HEK293 (cell line): ENCODE measurements at regions not wholly inside any gene's neighbourhood (a gene's known extent, or its start where the extent isn't known, plus 50 kb on each side); places are given as distances from the start of the nearest gene placed in this dataset.

ENCODE experiments used
- CTCF ChIA-PET: fragments of 350-600 bp; formaldehyde crosslinking; extraction: SDS; loops from one replicate; lab custom pipeline; 2021; ENCODE audit warnings: antibody characterized with exemption; lab: Yijun Ruan, JAX
- POLR2A ChIA-PET: fragments of 300-600 bp; formaldehyde crosslinking; extraction: SDS; loops from one replicate; lab custom pipeline; 2020; ENCODE audit warnings: antibody characterized with exemption, inconsistent platforms; lab: Yijun Ruan, JAX
- H3K27ac ChIP-seq: fragments of 200-500 bp; sonication (Bioruptor generic); 2 replicates; pipeline ENCODE4 v1.5.1; 2014; ENCODE audit warnings: low read depth, low read length, control low read depth, inconsistent platforms; ENCODE audit errors: extremely low read depth
- H3K36me3 ChIP-seq, 2 experiments: fragments of 200-500 bp in 1 of 2; sonication (Bioruptor generic) in 1 of 2; 1 replicate in 1 of 2; 2 replicates in 1 of 2; pipeline ENCODE4 v1.5.1; 2014 to 2017; ENCODE audit warnings: inconsistent platforms in 2 of 2, low read length in 2 of 2; ENCODE audit not compliant: control insufficient read depth in 2 of 2, insufficient read depth in 1 of 2
- H3K4me1 ChIP-seq: fragments of 200-500 bp; sonication (Bioruptor generic); 2 replicates; pipeline ENCODE4 v1.5.1; 2014; ENCODE audit warnings: mild to moderate bottlenecking, low read length, inconsistent platforms; ENCODE audit not compliant: control insufficient read depth, insufficient read depth
- H3K4me3 ChIP-seq: 2 replicates; pipeline ENCODE4 v1.5.1; 2011; ENCODE audit warnings: low read depth, mild to moderate bottlenecking, control low read depth, low read length, moderate library complexity
- H3K9me3 ChIP-seq: fragments of 200-500 bp; sonication (Bioruptor generic); 2 replicates; pipeline ENCODE4 v1.5.1; 2014; ENCODE audit warnings: low read depth, low read length, inconsistent platforms; ENCODE audit not compliant: control insufficient read depth, insufficient read depth
- ATF2 ChIP-seq: fragments of 450-650 bp; formaldehyde crosslinking; IDR thresholded peaks from 2 replicates; pipeline ENCODE4 v1.5.1; 2016; ENCODE audit warnings: missing biosample characterization, missing genetic modification characterization, low read depth
- CTCF ChIP-seq: fragments of 450-650 bp; formaldehyde crosslinking; IDR thresholded peaks from 2 replicates; pipeline ENCODE4 v1.5.1; 2016; ENCODE audit warnings: missing biosample characterization, missing genetic modification characterization
- FEZF1 ChIP-seq: fragments of 450-650 bp; formaldehyde crosslinking; IDR thresholded peaks from 2 replicates; pipeline ENCODE4 v1.5.1; 2016; ENCODE audit warnings: missing biosample characterization, missing genetic modification characterization
- GLI4 ChIP-seq: fragments of 450-650 bp; formaldehyde crosslinking; IDR thresholded peaks from 2 replicates; pipeline ENCODE4 v1.5.1; 2016; ENCODE audit warnings: missing biosample characterization, missing genetic modification characterization
- GLIS2 ChIP-seq: fragments of 450-650 bp; formaldehyde crosslinking; IDR thresholded peaks from 2 replicates; pipeline ENCODE4 v1.5.1; 2016; ENCODE audit warnings: missing biosample characterization, missing genetic modification characterization
- TSHZ1 ChIP-seq: fragments of 450-650 bp; formaldehyde crosslinking; IDR thresholded peaks from 2 replicates; pipeline ENCODE4 v1.5.1; 2016; ENCODE audit warnings: missing biosample characterization, missing genetic modification characterization, borderline replicate concordance
- ZBTB17 ChIP-seq: fragments of 450-650 bp; formaldehyde crosslinking; IDR thresholded peaks from 2 replicates; pipeline ENCODE4 v1.5.1; 2016; ENCODE audit warnings: missing biosample characterization, missing genetic modification characterization
- ZBTB20 ChIP-seq: fragments of 450-650 bp; formaldehyde crosslinking; IDR thresholded peaks from 2 replicates; pipeline ENCODE4 v1.5.1; 2016; ENCODE audit warnings: missing biosample characterization, missing genetic modification characterization
- ZBTB8A ChIP-seq: fragments of 450-650 bp; formaldehyde crosslinking; IDR thresholded peaks from 2 replicates; pipeline ENCODE4 v1.5.1; 2016; ENCODE audit warnings: missing biosample characterization, missing genetic modification characterization
- ZIC2 ChIP-seq: fragments of 450-650 bp; formaldehyde crosslinking; IDR thresholded peaks from 2 replicates; pipeline ENCODE4 v1.5.1; 2016; ENCODE audit warnings: missing biosample characterization, missing genetic modification characterization
- ZNF138 ChIP-seq: fragments of 450-650 bp; formaldehyde crosslinking; IDR thresholded peaks from 2 replicates; pipeline ENCODE4 v1.5.1; 2016; ENCODE audit warnings: missing biosample characterization, missing genetic modification characterization, borderline replicate concordance
- ZNF221 ChIP-seq: fragments of 450-650 bp; formaldehyde crosslinking; IDR thresholded peaks from 2 replicates; pipeline ENCODE4 v1.5.1; 2017; ENCODE audit warnings: missing biosample characterization, missing genetic modification characterization, borderline replicate concordance
- ZNF223 ChIP-seq: fragments of 450-650 bp; formaldehyde crosslinking; IDR thresholded peaks from 2 replicates; pipeline ENCODE4 v1.5.1; 2016; ENCODE audit warnings: missing biosample characterization, missing genetic modification characterization
- ZNF324 ChIP-seq: fragments of 450-650 bp; formaldehyde crosslinking; IDR thresholded peaks from 2 replicates; pipeline ENCODE4 v1.5.1; 2016; ENCODE audit warnings: missing biosample characterization, missing genetic modification characterization
- ZNF341 ChIP-seq: fragments of 450-650 bp; formaldehyde crosslinking; IDR thresholded peaks from 2 replicates; pipeline ENCODE4; 2016; ENCODE audit warnings: low read depth, missing biosample characterization, missing genetic modification characterization
- ZNF555 ChIP-seq: fragments of 450-650 bp; formaldehyde crosslinking; conservative IDR thresholded peaks from 2 replicates; pipeline ENCODE4 v1.5.1; 2017; ENCODE audit warnings: missing biosample characterization, mild to moderate bottlenecking, missing genetic modification characterization, inconsistent platforms
- ZNF560 ChIP-seq: fragments of 450-650 bp; formaldehyde crosslinking; IDR thresholded peaks from 2 replicates; pipeline ENCODE4 v1.5.1; 2017; ENCODE audit warnings: missing biosample characterization, missing genetic modification characterization, borderline replicate concordance
- ZNF580 ChIP-seq: fragments of 450-650 bp; formaldehyde crosslinking; IDR thresholded peaks from 2 replicates; pipeline ENCODE4 v1.5.1; 2016; ENCODE audit warnings: missing biosample characterization, missing genetic modification characterization
- ZNF623 ChIP-seq: fragments of 450-650 bp; formaldehyde crosslinking; IDR thresholded peaks from 2 replicates; pipeline ENCODE4 v1.5.1; 2016; ENCODE audit warnings: missing biosample characterization, missing genetic modification characterization
- ZNF629 ChIP-seq: fragments of 450-650 bp; formaldehyde crosslinking; IDR thresholded peaks from 2 replicates; pipeline ENCODE4 v1.5.1; 2017; ENCODE audit warnings: missing biosample characterization, missing genetic modification characterization
- ZNF664 ChIP-seq: fragments of 450-650 bp; formaldehyde crosslinking; IDR thresholded peaks from 2 replicates; pipeline ENCODE4 v1.5.1; 2016; ENCODE audit warnings: missing biosample characterization, missing genetic modification characterization
- ZNF707 ChIP-seq: fragments of 450-650 bp; formaldehyde crosslinking; IDR thresholded peaks from 2 replicates; pipeline ENCODE4 v1.5.1; 2016; ENCODE audit warnings: missing biosample characterization, missing genetic modification characterization
- ZNF837 ChIP-seq: fragments of 450-650 bp; formaldehyde crosslinking; IDR thresholded peaks from 2 replicates; pipeline ENCODE4 v1.5.1; 2016; ENCODE audit warnings: missing biosample characterization, missing genetic modification characterization
- ZSCAN23 ChIP-seq: fragments of 450-650 bp; formaldehyde crosslinking; IDR thresholded peaks from 2 replicates; pipeline ENCODE4 v1.5.1; 2016; ENCODE audit warnings: missing biosample characterization, missing genetic modification characterization

- POLR2A ChIA-PET = no interaction called here
- no peaks in the 10 kb centered on the region for H3K36me3 ChIP-seq
- H3K27ac ChIP-seq = no peak overlapping the region
- CTCF ChIA-PET = no interaction called here
- no peak for TF ChIP-seq ZIC2 (tag by site-specific recombination)
- TF ChIP-seq FEZF1 (tag by site-specific recombination) = no peak
- no peak for TF ChIP-seq ZSCAN23 (tag by site-specific recombination)
- no peak for TF ChIP-seq ZNF341
- TF ChIP-seq ZNF629 = no peak
- TF ChIP-seq TSHZ1 (tag by site-specific recombination) = no peak
- TF ChIP-seq ZNF707 = no peak
- TF ChIP-seq GLI4 (tag by site-specific recombination) = no peak
- TF ChIP-seq ZNF837 (tag by site-specific recombination) = no peak
- no peak for TF ChIP-seq ZNF555
- no peak for TF ChIP-seq ZBTB8A (tag by site-specific recombination)
- TF ChIP-seq ZNF223 = no peak
- no peak for TF ChIP-seq CTCF (tag by site-specific recombination)
- no peaks in the 10 kb centered on the region for H3K9me3 ChIP-seq
- H3K4me3 ChIP-seq = no peak overlapping the region
- no peaks in the 10 kb centered on the region for H3K4me1 ChIP-seq
Measured at GRCh38 chr5:144983101-144983500, 812.4 kb downstream of the KCTD16 start.

- Histone ChIP-seq H3K4me1 (no peaks in the 10 kb centered on the region), H3K36me3 (no peaks in the 10 kb centered on the region), H3K27ac (no peak overlapping the region), H3K4me3 (no peak overlapping the region), H3K9me3 (no peaks in the 10 kb centered on the region)
- peak; percentile 58 for TF ChIP-seq ATF2 (tag by site-specific recombination)
- TF ChIP-seq ZNF324 (tag by site-specific recombination) = no peak
- ChIA-PET CTCF (no interaction called here), POLR2A (no interaction called here)
Measured at GRCh38 chr5:144979516-144980264, 809.0 kb downstream of the KCTD16 start.

GRCh38 chr5:144972317-144972716, 801.6 kb downstream of the KCTD16 start:
- CTCF ChIA-PET = no interaction called here
- Histone ChIP-seq H3K4me3 (no peak overlapping the region), H3K4me1 (no peaks in the 10 kb centered on the region), H3K36me3 (no peaks in the 10 kb centered on the region), H3K27ac (no peak overlapping the region), H3K9me3 (no peaks in the 10 kb centered on the region)
- TF ChIP-seq ZNF580 (tag by site-specific recombination) (no peak), ZNF560 (tag by site-specific recombination) (no peak), ZNF138 (no peak), ZBTB20 (tag by site-specific recombination) (no peak), ZNF221 (tag by site-specific recombination) (no peak), ZNF664 (no peak), ZNF623 (tag by site-specific recombination) (no peak), ZBTB17 (tag by site-specific recombination) (no peak), GLIS2 (tag by site-specific recombination) (no peak)
- POLR2A ChIA-PET = no interaction called here
